ENCODE measurements at regions not wholly inside any gene's neighbourhood (a gene's known extent, or its start where the extent isn't known, plus 50 kb on each side); places are given as distances from the start of the nearest gene placed in this dataset.

DNA sequence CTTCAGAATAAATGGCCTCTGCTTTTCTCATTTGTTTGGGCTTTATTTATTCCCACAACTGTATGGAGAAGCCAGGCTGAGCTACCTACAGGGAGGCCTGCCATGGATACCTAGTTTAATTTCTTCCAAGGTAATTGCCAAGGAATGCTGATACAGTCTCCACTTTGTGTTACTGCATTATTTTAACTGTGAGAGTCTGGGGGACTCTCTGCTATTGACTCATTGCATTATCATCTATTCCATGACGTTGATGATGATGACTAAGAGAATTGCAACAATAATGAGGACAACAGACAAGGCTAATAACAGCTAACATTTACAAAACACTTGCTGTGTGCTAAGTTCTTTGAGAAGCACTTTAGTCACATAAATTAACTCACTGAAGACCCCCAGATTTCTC, 88.3 kb upstream of the COL21A1 start:
- no peak overlapping the region for H3K27ac ChIP-seq (ENCODE audit: low read depth, low read length)
- H3K4me3 ChIP-seq (ENCODE audit: low read length), result no peak overlapping the region
- TF ChIP-seq, protein P1, sequence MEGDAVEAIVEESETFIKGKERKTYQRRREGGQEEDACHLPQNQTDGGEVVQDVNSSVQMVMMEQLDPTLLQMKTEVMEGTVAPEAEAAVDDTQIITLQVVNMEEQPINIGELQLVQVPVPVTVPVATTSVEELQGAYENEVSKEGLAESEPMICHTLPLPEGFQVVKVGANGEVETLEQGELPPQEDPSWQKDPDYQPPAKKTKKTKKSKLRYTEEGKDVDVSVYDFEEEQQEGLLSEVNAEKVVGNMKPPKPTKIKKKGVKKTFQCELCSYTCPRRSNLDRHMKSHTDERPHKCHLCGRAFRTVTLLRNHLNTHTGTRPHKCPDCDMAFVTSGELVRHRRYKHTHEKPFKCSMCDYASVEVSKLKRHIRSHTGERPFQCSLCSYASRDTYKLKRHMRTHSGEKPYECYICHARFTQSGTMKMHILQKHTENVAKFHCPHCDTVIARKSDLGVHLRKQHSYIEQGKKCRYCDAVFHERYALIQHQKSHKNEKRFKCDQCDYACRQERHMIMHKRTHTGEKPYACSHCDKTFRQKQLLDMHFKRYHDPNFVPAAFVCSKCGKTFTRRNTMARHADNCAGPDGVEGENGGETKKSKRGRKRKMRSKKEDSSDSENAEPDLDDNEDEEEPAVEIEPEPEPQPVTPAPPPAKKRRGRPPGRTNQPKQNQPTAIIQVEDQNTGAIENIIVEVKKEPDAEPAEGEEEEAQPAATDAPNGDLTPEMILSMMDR (IDR thresholded peaks at IDR 0.05; ENCODE audit: low read depth, low read length, poor library complexity, severe bottlenecking), result no peak
- no peak for TF ChIP-seq EZH2phosphoT487 (IDR thresholded peaks at IDR 0.05; ENCODE audit: borderline replicate concordance, low read length)
- no peaks in the 10 kb centered on the region for H3K27me3 ChIP-seq (ENCODE audit: control insufficient read depth, low read length)
- no peaks in the 10 kb centered on the region for H3K79me2 ChIP-seq (ENCODE audit: control insufficient read depth, low read length)
- no peaks in the 10 kb centered on the region for H3K9me2 ChIP-seq (replicated peaks; ENCODE audit: control insufficient read depth, low read length)
- no peaks in the 10 kb centered on the region for H3K4me1 ChIP-seq (ENCODE audit: control insufficient read depth, low read length)
- H3K4me2 ChIP-seq (ENCODE audit: low read length), result no peak overlapping the region
- no peaks in the 10 kb centered on the region for H3K9me3 ChIP-seq (ENCODE audit: control insufficient read depth, insufficient read depth, low read length)
- H3K36me3 ChIP-seq (ENCODE audit: control insufficient read depth, low read length), result no peaks in the 10 kb centered on the region
- H3F3A ChIP-seq (ENCODE audit: control insufficient read depth, insufficient read depth), result no peaks in the 10 kb centered on the region
- no peaks in the 10 kb centered on the region for H4K20me1 ChIP-seq (ENCODE audit: control insufficient read depth, insufficient read depth, low read depth, low read length)

DNA sequence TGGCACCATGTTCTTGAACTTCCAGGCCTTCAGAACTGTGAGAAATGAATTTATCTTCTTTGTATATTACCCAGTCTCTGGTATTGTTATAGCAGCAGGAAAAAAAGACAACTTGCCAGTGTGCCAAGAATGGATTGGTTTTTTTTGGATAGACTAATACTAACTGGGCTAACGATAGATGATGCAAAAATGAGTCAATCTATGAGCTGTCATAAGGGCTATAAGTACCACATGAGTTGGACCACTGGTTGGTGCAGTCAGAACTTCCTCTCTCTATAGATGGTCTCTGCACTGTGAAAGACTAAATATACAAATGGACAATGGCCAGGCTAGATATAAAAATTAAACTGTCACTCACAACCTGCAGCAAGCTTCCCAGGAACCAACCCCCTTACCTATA, 87.6 kb upstream of the COL21A1 start:
- Histone ChIP-seq H3K4me3 (ENCODE audit: low read length) (no peak overlapping the region), H3K27ac (ENCODE audit: low read depth, low read length) (no peak overlapping the region), H3F3A (ENCODE audit: control insufficient read depth, insufficient read depth) (no peaks in the 10 kb centered on the region), H3K79me2 (ENCODE audit: control insufficient read depth, low read length) (no peaks in the 10 kb centered on the region), H3K27me3 (ENCODE audit: control insufficient read depth, low read length) (no peaks in the 10 kb centered on the region), H4K20me1 (ENCODE audit: control insufficient read depth, insufficient read depth, low read depth, low read length) (no peaks in the 10 kb centered on the region), H3K9me3 (ENCODE audit: control insufficient read depth, insufficient read depth, low read length) (no peaks in the 10 kb centered on the region), H3K4me2 (ENCODE audit: low read length) (no peak overlapping the region), H3K9me2 (replicated peaks; ENCODE audit: control insufficient read depth, low read length) (no peaks in the 10 kb centered on the region), H3K4me1 (ENCODE audit: control insufficient read depth, low read length) (no peaks in the 10 kb centered on the region), H3K36me3 (ENCODE audit: control insufficient read depth, low read length) (no peaks in the 10 kb centered on the region)
- TF ChIP-seq, protein P1 (IDR thresholded peaks at IDR 0.05; ENCODE audit: low read depth, low read length, poor library complexity, severe bottlenecking), result no peak
- no peak for TF ChIP-seq EZH2phosphoT487 (IDR thresholded peaks at IDR 0.05; ENCODE audit: borderline replicate concordance, low read length)

DNA sequence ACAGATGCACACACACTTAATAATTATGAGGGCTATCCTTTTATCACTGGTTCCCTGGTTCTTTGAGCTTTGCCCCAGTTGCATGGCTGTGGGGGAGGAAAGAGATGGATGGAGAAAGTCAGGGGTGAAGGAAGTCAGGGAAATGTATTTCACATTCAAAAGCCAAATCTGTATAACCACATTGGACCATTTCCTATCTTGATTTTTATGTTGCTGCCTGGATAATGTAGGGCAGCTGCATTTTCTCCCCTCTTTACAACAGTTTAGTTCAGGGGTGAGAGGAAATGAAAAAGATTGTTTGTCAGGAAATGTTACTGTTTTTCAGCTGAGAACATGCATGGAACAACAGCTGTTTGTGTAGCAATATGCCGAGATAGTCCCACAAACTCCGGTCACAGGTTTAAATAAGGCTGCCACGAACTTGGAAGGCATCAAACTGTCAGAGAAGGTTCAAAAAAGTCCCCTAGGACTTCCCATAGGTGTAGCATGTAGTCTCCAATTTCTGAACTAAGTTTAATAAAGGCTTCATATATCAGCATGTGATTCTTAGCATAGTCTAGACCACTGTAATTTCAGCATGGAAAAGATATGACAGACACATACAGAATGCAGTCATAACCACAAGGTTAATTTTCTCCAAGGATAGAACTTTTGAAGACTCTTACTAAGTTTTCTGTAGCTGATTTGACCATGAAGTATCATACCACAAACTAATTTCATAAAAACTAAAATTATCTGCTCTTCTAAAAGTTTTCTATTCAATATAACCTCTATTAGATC, 82.1 kb upstream of the COL21A1 start:
- no peaks in the 10 kb centered on the region for H3F3A ChIP-seq (ENCODE audit: control insufficient read depth, insufficient read depth)
- no peaks in the 10 kb centered on the region for H3K36me3 ChIP-seq (ENCODE audit: control insufficient read depth, low read length)
- no peak for TF ChIP-seq EZH2phosphoT487 (IDR thresholded peaks at IDR 0.05; ENCODE audit: borderline replicate concordance, low read length)
- TF ChIP-seq, protein P1 (IDR thresholded peaks at IDR 0.05; ENCODE audit: low read depth, low read length, poor library complexity, severe bottlenecking), result no peak
- no peak overlapping the region for H3K4me2 ChIP-seq (ENCODE audit: low read length)
- no peaks in the 10 kb centered on the region for H3K9me2 ChIP-seq (replicated peaks; ENCODE audit: control insufficient read depth, low read length)
- H3K27me3 ChIP-seq (ENCODE audit: control insufficient read depth, low read length), result no peaks in the 10 kb centered on the region
- H3K9me3 ChIP-seq (ENCODE audit: control insufficient read depth, insufficient read depth, low read length), result no peaks in the 10 kb centered on the region
- H3K79me2 ChIP-seq (ENCODE audit: control insufficient read depth, low read length), result no peaks in the 10 kb centered on the region
- H4K20me1 ChIP-seq (ENCODE audit: control insufficient read depth, insufficient read depth, low read depth, low read length), result no peaks in the 10 kb centered on the region
- H3K27ac ChIP-seq (ENCODE audit: low read depth, low read length), result no peak overlapping the region
- H3K4me1 ChIP-seq (ENCODE audit: control insufficient read depth, low read length), result no peaks in the 10 kb centered on the region
- no peak overlapping the region for H3K4me3 ChIP-seq (ENCODE audit: low read length)
